HL-60 (cell line): ENCODE measurements at regions not wholly inside any gene's neighbourhood (a gene's known extent, or its start where the extent isn't known, plus 50 kb on each side); places are given as distances from the start of the nearest gene placed in this dataset.

Experiments used
- DNase-seq, 2 experiments: peaks; one replicate each; pipeline ENCODE4 v3.0.0-alpha.2; 2010 to 2020; ENCODE audit warnings: low read depth in 1 of 2, low spot score in 1 of 2
- H3K27ac ChIP-seq: fragments of 250-450 bp; sonication (Bioruptor Pico); replicated peaks from 2 replicates; pipeline ENCODE4 v1.5.1; 2020; ENCODE audit warnings: mild to moderate bottlenecking, moderate library complexity
- H3K27me3 ChIP-seq: fragments of 250-450 bp; sonication (Bioruptor Pico); 2 replicates; pipeline ENCODE4 v1.5.1; 2021; ENCODE audit warnings: mild to moderate bottlenecking, moderate library complexity; ENCODE audit not compliant: insufficient read depth, poor library complexity, severe bottlenecking
- H3K4me3 ChIP-seq: replicated peaks from 2 replicates; pipeline ENCODE4 v1.5.1; 2011; ENCODE audit warnings: mild to moderate bottlenecking, control low read depth, low read length; ENCODE audit not compliant: insufficient read depth
- GABPA ChIP-seq: IDR thresholded peaks from 2 replicates; pipeline ENCODE4 v1.6.1; 2012; ENCODE audit warnings: low read depth
- POLR2AphosphoS5 ChIP-seq: IDR thresholded peaks from 2 replicates; pipeline ENCODE4 v1.6.1; 2012; ENCODE audit warnings: low read depth
- SPI1 ChIP-seq: IDR thresholded peaks from 2 replicates; pipeline ENCODE4 v1.6.1; 2012; ENCODE audit warnings: low read depth, mild to moderate bottlenecking, borderline replicate concordance
- TF ChIP-seq, protein P1 (sequence below): IDR thresholded peaks from one replicate; pipeline ENCODE4 v1.5.1; 2011; ENCODE audit warnings: low read length, control low read depth, inconsistent platforms; ENCODE audit not compliant: insufficient read depth
- TF ChIP-seq, protein P2 (sequence below): IDR thresholded peaks from 2 replicates; pipeline ENCODE4 v1.6.1; 2012; ENCODE audit warnings: low read depth; ENCODE audit not compliant: insufficient replicate concordance

DNA sequence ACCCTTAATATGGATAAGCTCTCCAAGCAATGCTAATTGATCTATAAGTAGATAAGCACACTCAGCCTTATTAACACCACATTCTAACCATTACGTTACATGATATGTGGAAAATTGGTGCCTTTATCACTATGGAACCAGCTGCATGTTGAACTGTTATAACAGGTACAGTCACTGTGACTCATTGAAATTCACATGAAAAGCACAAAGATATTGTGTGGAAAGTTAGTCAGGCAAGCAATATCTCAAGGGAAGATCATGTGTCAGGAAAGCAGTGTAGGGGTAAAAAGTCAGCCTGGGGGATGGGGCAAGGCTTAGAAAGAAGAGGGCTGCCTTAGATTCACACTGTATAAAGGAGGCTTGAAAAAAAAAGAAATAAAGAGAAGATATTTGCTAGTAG lies 313.7 kb upstream of the SMIM31 start:
- Histone ChIP-seq H3K4me3 (no peak overlapping the region), H3K27me3 (no peaks in the 10 kb centered on the region), H3K27ac (no peak overlapping the region)
- TF ChIP-seq, protein P1, sequence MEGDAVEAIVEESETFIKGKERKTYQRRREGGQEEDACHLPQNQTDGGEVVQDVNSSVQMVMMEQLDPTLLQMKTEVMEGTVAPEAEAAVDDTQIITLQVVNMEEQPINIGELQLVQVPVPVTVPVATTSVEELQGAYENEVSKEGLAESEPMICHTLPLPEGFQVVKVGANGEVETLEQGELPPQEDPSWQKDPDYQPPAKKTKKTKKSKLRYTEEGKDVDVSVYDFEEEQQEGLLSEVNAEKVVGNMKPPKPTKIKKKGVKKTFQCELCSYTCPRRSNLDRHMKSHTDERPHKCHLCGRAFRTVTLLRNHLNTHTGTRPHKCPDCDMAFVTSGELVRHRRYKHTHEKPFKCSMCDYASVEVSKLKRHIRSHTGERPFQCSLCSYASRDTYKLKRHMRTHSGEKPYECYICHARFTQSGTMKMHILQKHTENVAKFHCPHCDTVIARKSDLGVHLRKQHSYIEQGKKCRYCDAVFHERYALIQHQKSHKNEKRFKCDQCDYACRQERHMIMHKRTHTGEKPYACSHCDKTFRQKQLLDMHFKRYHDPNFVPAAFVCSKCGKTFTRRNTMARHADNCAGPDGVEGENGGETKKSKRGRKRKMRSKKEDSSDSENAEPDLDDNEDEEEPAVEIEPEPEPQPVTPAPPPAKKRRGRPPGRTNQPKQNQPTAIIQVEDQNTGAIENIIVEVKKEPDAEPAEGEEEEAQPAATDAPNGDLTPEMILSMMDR: no peak
- TF ChIP-seq POLR2AphosphoS5 (no peak), GABPA (no peak), SPI1 (no peak)
- TF ChIP-seq, protein P2, sequence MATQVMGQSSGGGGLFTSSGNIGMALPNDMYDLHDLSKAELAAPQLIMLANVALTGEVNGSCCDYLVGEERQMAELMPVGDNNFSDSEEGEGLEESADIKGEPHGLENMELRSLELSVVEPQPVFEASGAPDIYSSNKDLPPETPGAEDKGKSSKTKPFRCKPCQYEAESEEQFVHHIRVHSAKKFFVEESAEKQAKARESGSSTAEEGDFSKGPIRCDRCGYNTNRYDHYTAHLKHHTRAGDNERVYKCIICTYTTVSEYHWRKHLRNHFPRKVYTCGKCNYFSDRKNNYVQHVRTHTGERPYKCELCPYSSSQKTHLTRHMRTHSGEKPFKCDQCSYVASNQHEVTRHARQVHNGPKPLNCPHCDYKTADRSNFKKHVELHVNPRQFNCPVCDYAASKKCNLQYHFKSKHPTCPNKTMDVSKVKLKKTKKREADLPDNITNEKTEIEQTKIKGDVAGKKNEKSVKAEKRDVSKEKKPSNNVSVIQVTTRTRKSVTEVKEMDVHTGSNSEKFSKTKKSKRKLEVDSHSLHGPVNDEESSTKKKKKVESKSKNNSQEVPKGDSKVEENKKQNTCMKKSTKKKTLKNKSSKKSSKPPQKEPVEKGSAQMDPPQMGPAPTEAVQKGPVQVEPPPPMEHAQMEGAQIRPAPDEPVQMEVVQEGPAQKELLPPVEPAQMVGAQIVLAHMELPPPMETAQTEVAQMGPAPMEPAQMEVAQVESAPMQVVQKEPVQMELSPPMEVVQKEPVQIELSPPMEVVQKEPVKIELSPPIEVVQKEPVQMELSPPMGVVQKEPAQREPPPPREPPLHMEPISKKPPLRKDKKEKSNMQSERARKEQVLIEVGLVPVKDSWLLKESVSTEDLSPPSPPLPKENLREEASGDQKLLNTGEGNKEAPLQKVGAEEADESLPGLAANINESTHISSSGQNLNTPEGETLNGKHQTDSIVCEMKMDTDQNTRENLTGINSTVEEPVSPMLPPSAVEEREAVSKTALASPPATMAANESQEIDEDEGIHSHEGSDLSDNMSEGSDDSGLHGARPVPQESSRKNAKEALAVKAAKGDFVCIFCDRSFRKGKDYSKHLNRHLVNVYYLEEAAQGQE: no peak
- no peak for DNase-seq

DNA sequence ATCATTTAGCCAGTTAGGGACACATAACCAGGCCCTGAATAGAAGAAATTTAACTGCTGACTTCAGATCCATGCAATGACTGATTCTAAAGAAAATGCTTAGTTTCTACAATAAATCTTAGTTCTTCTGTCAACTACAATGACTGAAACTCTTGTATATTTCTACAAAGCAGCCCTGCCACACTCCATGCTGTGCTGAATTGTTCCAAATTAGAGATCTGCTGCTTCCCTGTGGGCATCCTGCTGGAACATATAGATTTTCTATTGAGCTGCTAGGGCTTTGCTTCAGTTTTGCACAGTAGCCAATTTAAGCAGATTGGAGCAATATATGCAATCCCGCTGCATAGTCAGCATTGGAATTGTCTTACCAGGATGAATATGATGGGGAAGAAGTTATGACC lies 312.8 kb upstream of the SMIM31 start:
- no peak for DNase-seq
- Histone ChIP-seq H3K4me3 (no peak overlapping the region), H3K27me3 (no peaks in the 10 kb centered on the region), H3K27ac (no peak overlapping the region)
- TF ChIP-seq, protein P2: no peak
- TF ChIP-seq POLR2AphosphoS5 (no peak), SPI1 (no peak), GABPA (no peak)
- TF ChIP-seq, protein P1: no peak

DNA sequence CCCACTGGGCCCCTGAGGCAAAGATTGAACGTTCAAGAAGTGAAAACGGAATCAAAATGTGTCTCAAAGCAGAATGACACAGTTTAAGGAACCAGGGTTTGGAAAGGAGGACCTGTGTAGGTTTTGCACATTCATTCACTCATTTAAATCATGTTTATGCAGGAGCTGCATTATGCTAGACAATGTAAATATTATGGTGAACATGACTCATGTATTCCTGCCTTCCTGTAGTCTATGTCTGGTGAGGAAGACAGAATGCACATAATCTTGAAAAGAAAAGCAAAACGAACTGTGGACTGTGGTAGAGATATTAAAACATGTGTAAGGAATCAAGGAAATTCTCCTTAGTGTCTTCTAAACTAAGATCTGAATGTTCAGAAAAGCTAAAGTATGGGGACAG lies 311.8 kb upstream of the SMIM31 start:
- no peak overlapping the region for H3K27ac ChIP-seq
- no peak for TF ChIP-seq SPI1
- no peak for TF ChIP-seq POLR2AphosphoS5
- no peak for TF ChIP-seq GABPA
- TF ChIP-seq, protein P1: no peak
- TF ChIP-seq, protein P2: no peak
- H3K4me3 ChIP-seq: no peak overlapping the region
- no peaks in the 10 kb centered on the region for H3K27me3 ChIP-seq
- no peak for DNase-seq
